HFF-Myc (cell line): ENCODE measurements at regions not wholly inside any gene's neighbourhood (a gene's known extent, or its start where the extent isn't known, plus 50 kb on each side); places are given as distances from the start of the nearest gene placed in this dataset.

ENCODE experiments used
- DNase-seq: peaks from one replicate; pipeline ENCODE4 v3.0.0-alpha.2; 2011; ENCODE audit warnings: low read depth; ENCODE audit errors: extremely low read depth
- H3K4me3 ChIP-seq: replicated peaks from 2 replicates; pipeline ENCODE4 v1.5.1; 2011; ENCODE audit warnings: low read depth, mild to moderate bottlenecking, control low read depth, low read length
- CTCF ChIP-seq: IDR thresholded peaks from 2 replicates; pipeline ENCODE4 v1.5.1; 2012; ENCODE audit warnings: mild to moderate bottlenecking, low read depth, low read length, control low read depth; ENCODE audit errors: missing control alignments

- no peak for TF ChIP-seq CTCF
- H3K4me3 ChIP-seq: no peak overlapping the region
- DNase-seq: no peak
Measured at GRCh38 chr5:39519079-39519478, 94.3 kb upstream of the DAB2 start.

- no peak overlapping the region for H3K4me3 ChIP-seq
- TF ChIP-seq CTCF: no peak
- peak; percentile 59 for DNase-seq
Measured at GRCh38 chr5:39518516-39518915, 93.7 kb upstream of the DAB2 start.

- TF ChIP-seq CTCF: no peak
- H3K4me3 ChIP-seq: no peak overlapping the region
Measured at GRCh38 chr5:39517800-39518199, 93.0 kb upstream of the DAB2 start.

GRCh38 chr5:39515881-39516280, 91.1 kb upstream of the DAB2 start:
- no peak overlapping the region for H3K4me3 ChIP-seq
- no peak for DNase-seq
- no peak for TF ChIP-seq CTCF

More at GRCh38 chr5:39517800-39518199, 93.0 kb upstream of the DAB2 start:
- peak; percentile 75 for DNase-seq

- TF ChIP-seq CTCF: no peak
- DNase-seq: no peak
Measured at GRCh38 chr5:39513236-39513635, 88.5 kb upstream of the DAB2 start.

GRCh38 chr5:39506211-39506610, 81.4 kb upstream of the DAB2 start:
- TF ChIP-seq CTCF: no peak
- no peak for DNase-seq
- H3K4me3 ChIP-seq: no peak overlapping the region

More at GRCh38 chr5:39513236-39513635, 88.5 kb upstream of the DAB2 start:
- no peak overlapping the region for H3K4me3 ChIP-seq

GRCh38 chr5:39505791-39506190, 81.0 kb upstream of the DAB2 start:
- H3K4me3 ChIP-seq: no peak overlapping the region
- DNase-seq: no peak
- TF ChIP-seq CTCF: no peak
